Loucy (cell line): ENCODE measurements at regions not wholly inside any gene's neighbourhood (a gene's known extent, or its start where the extent isn't known, plus 50 kb on each side); places are given as distances from the start of the nearest gene placed in this dataset.
A peak's percentile ranks its signal among the peaks of the same experiment; 100 is the strongest.

Experiments
- CTCF ChIP-seq: fragments of 200-600 bp; sonication (generic); conservative IDR thresholded peaks from 2 replicates; pipeline ENCODE4 v1.5.1; 2014; ENCODE audit warnings: mild to moderate bottlenecking, antibody characterized with exemption, low read length
- EZH2phosphoT487 ChIP-seq: fragments of 200-600 bp; IDR thresholded peaks from 2 replicates; pipeline ENCODE4 v1.6.1; 2018; ENCODE audit warnings: antibody characterized with exemption, mild to moderate bottlenecking, moderate library complexity, borderline replicate concordance

- TF ChIP-seq CTCF (peak; percentile 72), EZH2phosphoT487 (no peak)
These were observed 238.4 kb downstream of the SNCA start for GRCh38 chr4:89598602-89599001.
